PC-9 (cell line): ENCODE measurements at regions not wholly inside any gene's neighbourhood (a gene's known extent, or its start where the extent isn't known, plus 50 kb on each side); places are given as distances from the start of the nearest gene placed in this dataset.
"Not testable (repeated sequence)": the region's sequence is repeated elsewhere in the genome, so short reads cannot be mapped to it uniquely, and the experiment has no call there.

Experiments
- BruUV-seq: library from RNA; stranded (reverse); fragments of 400-500 nt; replicated peaks from 2 replicates; lab custom pipeline; 2021; lab: Mats Ljungman, UMichigan
- CTCF ChIA-PET: fragments of 300-600 bp; sonication (Branson Sonifier 250); formaldehyde crosslinking; loops from one replicate; lab custom pipeline; 2022; ENCODE audit warnings: antibody characterized with exemption; lab: Charles Lee
- POLR2A ChIA-PET: fragments of 300-600 bp; sonication (Branson Sonifier 250); formaldehyde crosslinking; loops from one replicate; lab custom pipeline; 2022; ENCODE audit warnings: antibody characterized with exemption; ENCODE audit not compliant: unreplicated experiment; lab: Charles Lee
- DNase-seq, 2 experiments: peaks; one replicate each; pipeline versions ENCODE4 v3.0.0 to v3.0.0-alpha.2; 2015 to 2022; ENCODE audit warnings: mixed read lengths in 1 of 2
- H2AFZ ChIP-seq: fragments of 200-600 bp; sonication (generic); 2 replicates; pipeline ENCODE4 v1.8.1; 2017; ENCODE audit warnings: antibody characterized with exemption
- H3F3A ChIP-seq: fragments of 200-600 bp; sonication (generic); 2 replicates; pipeline ENCODE4 v1.8.1; 2017; ENCODE audit warnings: antibody characterized with exemption, mild to moderate bottlenecking, low read depth; ENCODE audit not compliant: insufficient read depth
- H3K27ac ChIP-seq: fragments of 200-600 bp; sonication (generic); 2 replicates; pipeline ENCODE4 v1.6.1; 2016; ENCODE audit warnings: mixed run types
- H3K27me3 ChIP-seq: fragments of 200-600 bp; sonication (generic); 2 replicates; pipeline ENCODE4 v1.6.1; 2016; ENCODE audit warnings: low read depth, mixed run types; ENCODE audit not compliant: insufficient read depth
- H3K36me3 ChIP-seq: fragments of 200-600 bp; sonication (generic); 2 replicates; pipeline ENCODE4 v1.6.1; 2016; ENCODE audit warnings: low read depth, mixed run types
- H3K4me1 ChIP-seq: fragments of 200-600 bp; sonication (generic); replicated peaks from 2 replicates; pipeline ENCODE4 v1.6.1; 2016; ENCODE audit warnings: mixed run types; ENCODE audit not compliant: insufficient read depth
- H3K4me2 ChIP-seq: fragments of 200-600 bp; sonication (generic); 2 replicates; pipeline ENCODE4 v1.6.1; 2017; ENCODE audit warnings: mixed run types
- H3K4me3 ChIP-seq: fragments of 200-600 bp; sonication (generic); 2 replicates; pipeline ENCODE4 v1.6.1; 2016; ENCODE audit warnings: mixed run types
- H3K79me2 ChIP-seq: fragments of 200-600 bp; sonication (generic); 2 replicates; pipeline ENCODE4 v1.6.1; 2017; ENCODE audit warnings: low read depth, mixed run types
- H3K9me2 ChIP-seq: fragments of 200-600 bp; sonication (generic); 2 replicates; pipeline ENCODE4 v1.8.1; 2017; ENCODE audit warnings: mild to moderate bottlenecking; ENCODE audit not compliant: insufficient read depth
- H3K9me3 ChIP-seq: fragments of 200-600 bp; sonication (generic); 2 replicates; pipeline ENCODE4 v1.8.1; 2016; ENCODE audit warnings: low read depth; ENCODE audit not compliant: insufficient read depth
- H4K20me1 ChIP-seq: fragments of 200-600 bp; sonication (generic); 2 replicates; pipeline ENCODE4 v1.8.1; 2017; ENCODE audit not compliant: insufficient read depth
- CTCF ChIP-seq: fragments of 200-600 bp; sonication (generic); conservative IDR thresholded peaks from 2 replicates; pipeline ENCODE4 v1.6.1; 2017; ENCODE audit warnings: mixed run types, antibody characterized with exemption, mild to moderate bottlenecking, moderate library complexity
- EZH2 ChIP-seq: fragments of 200-600 bp; sonication (generic); IDR thresholded peaks from 2 replicates; pipeline ENCODE4 v1.8.0; 2017; ENCODE audit warnings: antibody characterized with exemption, low read depth
- intact Hi-C: fragments of 100-400 bp; cut with micrococcal nuclease; formaldehyde crosslinking; loops from one replicate; pipeline ENCODE4 v1.10.0; 2022; ENCODE audit not compliant: unreplicated experiment

- no peaks in the 10 kb centered on the region for H3K79me2 ChIP-seq
- 0 out of 2 replicates have a peak, but pooled peaks cover 7% of the 10 kb centered on the region for H3K9me2 ChIP-seq
- CTCF ChIA-PET: no interaction called here
- no peak for TF ChIP-seq EZH2
- no peak for TF ChIP-seq CTCF
- BruUV-seq: no TSS peak
- H3K4me2 ChIP-seq: no peak overlapping the region
- H3K4me3 ChIP-seq: no peak overlapping the region
- no peaks in the 10 kb centered on the region for H3F3A ChIP-seq
- POLR2A ChIA-PET: no interaction called here
- H3K36me3 ChIP-seq: no peaks in the 10 kb centered on the region
- H2AFZ ChIP-seq: no peak overlapping the region
- no peaks in the 10 kb centered on the region for H4K20me1 ChIP-seq
- H3K4me1 ChIP-seq: no peaks in the 10 kb centered on the region
- H3K27ac ChIP-seq: no peak overlapping the region
- no peaks in the 10 kb centered on the region for H3K27me3 ChIP-seq
- H3K9me3 ChIP-seq: no peaks in the 10 kb centered on the region
- DNase-seq: no peak
- intact Hi-C loops: no loop called here
Measured at GRCh38 chr12:28787151-28787550, 361.9 kb upstream of the FAR2 start.

- H2AFZ ChIP-seq, H4K20me1 ChIP-seq, H3K4me3 ChIP-seq, POLR2A ChIA-PET, BruUV-seq, H3K4me2 ChIP-seq, H3K36me3 ChIP-seq, H3K27ac ChIP-seq, H3K79me2 ChIP-seq, H3K4me1 ChIP-seq, DNase-seq, H3F3A ChIP-seq, H3K9me2 ChIP-seq, CTCF ChIA-PET, intact Hi-C loops, H3K27me3 ChIP-seq, H3K9me3 ChIP-seq: not testable (repeated sequence)
Measured at GRCh38 chr12:28788256-28788655, 360.8 kb upstream of the FAR2 start.

GRCh38 chr12:28793581-28794151 is 355.4 kb upstream of the FAR2 start:
- Histone ChIP-seq H3K4me2 (no peak overlapping the region), H3K36me3 (no peaks in the 10 kb centered on the region), H3K79me2 (no peaks in the 10 kb centered on the region), H3F3A (no peaks in the 10 kb centered on the region), H4K20me1 (no peaks in the 10 kb centered on the region), H3K27me3 (no peaks in the 10 kb centered on the region), H3K9me2 (no peaks in the 10 kb centered on the region), H3K4me1 (peaks cover 6% of the 10 kb centered on the region; the same call in 1 of the 2 replicates), H3K27ac (no peak overlapping the region), H2AFZ (no peak overlapping the region), H3K9me3 (0 out of 2 replicates have a peak, but pooled peaks cover 4% of the 10 kb centered on the region), H3K4me3 (no peak overlapping the region)
- ChIA-PET CTCF (no interaction called here), POLR2A (no interaction called here)
- intact Hi-C loops: no loop called here
- no peak for DNase-seq
- TF ChIP-seq CTCF (no peak), EZH2 (no peak)
- no TSS peak for BruUV-seq

GRCh38 chr12:28794211-28794610 is 354.9 kb upstream of the FAR2 start:
- Histone ChIP-seq H2AFZ (no peak overlapping the region), H3K27me3 (no peaks in the 10 kb centered on the region), H3K79me2 (no peaks in the 10 kb centered on the region), H3K4me1 (peaks cover 8% of the 10 kb centered on the region), H3F3A (no peaks in the 10 kb centered on the region), H3K27ac (no peak overlapping the region), H3K9me3 (0 out of 2 replicates have a peak, but pooled peaks cover 4% of the 10 kb centered on the region), H4K20me1 (no peaks in the 10 kb centered on the region), H3K9me2 (no peaks in the 10 kb centered on the region), H3K36me3 (no peaks in the 10 kb centered on the region), H3K4me2 (no peak overlapping the region), H3K4me3 (no peak overlapping the region)
- DNase-seq: no peak
- POLR2A ChIA-PET: no interaction called here
- CTCF ChIA-PET: no interaction called here
- no TSS peak for BruUV-seq
- intact Hi-C loops: no loop called here
- TF ChIP-seq CTCF (no peak), EZH2 (no peak)
